Central memory CD8-positive, alpha-beta T cell (primary cell): ENCODE measurements at regions not wholly inside any gene's neighbourhood (a gene's known extent, or its start where the extent isn't known, plus 50 kb on each side); places are given as distances from the start of the nearest gene placed in this dataset.
"Not testable (repeated sequence)": the region's sequence is repeated elsewhere in the genome, so short reads cannot be mapped to it uniquely, and the experiment has no call there.

ENCODE experiments used
- ATAC-seq: fragments of 150-1000 bp; cut with Tn5 transposase; replicated peaks from 2 replicates; pipeline ENCODE4 v1.10.0; 2022; ENCODE audit warnings: mild to moderate bottlenecking, moderate FRiP score, moderate number of reproducible peaks; ENCODE audit not compliant: poor library complexity, severe bottlenecking; ENCODE audit errors: extremely low read depth
- DNase-seq, 2 donors: peaks; one replicate each; pipeline ENCODE4 v3.0.0; 2021; ENCODE audit warnings: low spot score in 2 of 2
- H3K27ac Mint-ChIP-seq: one replicate; pipeline ENCODE4 v1.8.0; 2022; ENCODE audit warnings: low read depth, mild to moderate bottlenecking, moderate library complexity, mixed read lengths
- H3K27me3 Mint-ChIP-seq: one replicate; pipeline ENCODE4 v1.8.0; 2022; ENCODE audit warnings: mixed read lengths
- H3K36me3 Mint-ChIP-seq: one replicate; pipeline ENCODE4 v1.8.0; 2022; ENCODE audit warnings: mild to moderate bottlenecking, moderate library complexity, mixed read lengths; ENCODE audit not compliant: insufficient read depth
- H3K4me1 Mint-ChIP-seq: one replicate; pipeline ENCODE4 v1.8.0; 2022; ENCODE audit warnings: mixed read lengths
- H3K4me3 Mint-ChIP-seq: one replicate; pipeline ENCODE4 v1.8.0; 2022; ENCODE audit warnings: mild to moderate bottlenecking, moderate library complexity, mixed read lengths
- H3K9me3 Mint-ChIP-seq: one replicate; pipeline ENCODE4 v1.8.0; 2022; ENCODE audit warnings: mixed read lengths

DNA sequence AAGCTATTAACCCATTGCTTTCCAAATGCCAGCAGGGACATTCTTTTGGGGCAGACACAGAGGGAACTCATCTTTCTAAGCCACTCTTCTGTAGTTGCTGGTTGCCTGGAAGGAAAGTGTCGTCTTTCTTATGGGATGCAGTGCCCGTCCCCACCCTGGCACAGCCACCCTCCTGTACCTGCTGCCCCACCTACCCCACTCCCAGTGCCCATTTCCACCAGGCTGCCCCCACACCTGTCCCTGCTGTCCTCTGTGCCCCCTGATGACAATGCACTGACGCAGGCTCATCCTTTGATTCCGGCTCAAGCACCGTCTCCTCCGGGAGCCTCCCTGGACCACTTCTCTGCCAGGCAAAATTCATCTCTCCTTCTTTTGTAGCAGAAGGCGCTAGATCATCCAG is 190.4 kb upstream of the CDH5 start:
- peaks cover 60% of the 10 kb centered on the region for H3K27me3 Mint-ChIP-seq
- no peak overlapping the region for H3K27ac Mint-ChIP-seq
- H3K4me3 Mint-ChIP-seq: no peak overlapping the region
- H3K9me3 Mint-ChIP-seq: peaks cover 4% of the 10 kb centered on the region
- H3K36me3 Mint-ChIP-seq: no peaks in the 10 kb centered on the region
- H3K4me1 Mint-ChIP-seq: no peaks in the 10 kb centered on the region
- no peak for ATAC-seq
- DNase-seq: no peak

DNA sequence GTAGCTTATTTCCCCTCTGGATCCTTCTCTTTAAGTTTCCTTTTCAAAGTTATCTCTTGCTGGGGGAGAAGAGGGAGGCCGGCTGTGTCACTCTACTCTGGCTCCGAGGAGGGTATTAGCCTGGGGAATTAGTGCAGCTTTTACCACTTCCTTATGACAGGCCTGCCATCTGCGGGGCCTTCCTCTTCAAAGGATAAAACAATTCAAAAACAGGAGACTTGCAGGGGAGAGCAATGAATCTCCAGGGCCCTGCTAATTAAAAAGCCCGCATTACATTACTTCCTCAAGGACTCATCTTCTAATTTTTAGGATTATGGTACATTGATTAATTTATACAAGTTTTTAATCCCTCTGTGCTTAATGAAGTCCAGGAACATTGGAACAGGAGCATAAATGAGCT is 190.9 kb upstream of the CDH5 start:
- no peaks in the 10 kb centered on the region for H3K36me3 Mint-ChIP-seq
- no peak overlapping the region for H3K4me3 Mint-ChIP-seq
- ATAC-seq (no peak), DNase-seq (no peak)
- peaks cover 4% of the 10 kb centered on the region for H3K9me3 Mint-ChIP-seq
- H3K27me3 Mint-ChIP-seq: peaks cover 59% of the 10 kb centered on the region
- no peaks in the 10 kb centered on the region for H3K4me1 Mint-ChIP-seq
- H3K27ac Mint-ChIP-seq: no peak overlapping the region

DNA sequence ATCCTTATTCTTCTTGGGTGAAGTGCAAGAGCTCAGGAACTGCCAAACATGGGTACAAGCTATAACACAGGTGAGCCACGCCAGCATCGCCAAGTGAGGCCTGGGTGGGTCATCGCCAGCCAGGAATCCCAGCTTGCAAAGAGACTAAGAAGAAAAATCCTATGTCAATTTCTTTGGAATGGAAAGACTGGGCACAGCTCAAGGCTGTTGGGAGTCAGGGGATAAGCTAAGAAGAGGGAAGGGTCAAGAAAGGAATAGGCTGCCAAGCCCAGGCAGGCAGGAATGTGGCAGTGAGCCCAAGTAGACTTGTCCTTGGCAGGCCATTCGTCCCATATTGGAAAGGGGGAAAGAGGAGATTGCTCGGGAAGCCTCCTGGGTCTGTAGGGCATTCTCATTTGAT is 191.4 kb upstream of the CDH5 start:
- H3K4me3 Mint-ChIP-seq: no peak overlapping the region
- H3K27me3 Mint-ChIP-seq: peaks cover 53% of the 10 kb centered on the region
- DNase-seq (no peak), ATAC-seq (no peak)
- H3K4me1 Mint-ChIP-seq: no peaks in the 10 kb centered on the region
- H3K9me3 Mint-ChIP-seq: peaks cover 1% of the 10 kb centered on the region
- H3K27ac Mint-ChIP-seq: no peak overlapping the region
- no peaks in the 10 kb centered on the region for H3K36me3 Mint-ChIP-seq

DNA sequence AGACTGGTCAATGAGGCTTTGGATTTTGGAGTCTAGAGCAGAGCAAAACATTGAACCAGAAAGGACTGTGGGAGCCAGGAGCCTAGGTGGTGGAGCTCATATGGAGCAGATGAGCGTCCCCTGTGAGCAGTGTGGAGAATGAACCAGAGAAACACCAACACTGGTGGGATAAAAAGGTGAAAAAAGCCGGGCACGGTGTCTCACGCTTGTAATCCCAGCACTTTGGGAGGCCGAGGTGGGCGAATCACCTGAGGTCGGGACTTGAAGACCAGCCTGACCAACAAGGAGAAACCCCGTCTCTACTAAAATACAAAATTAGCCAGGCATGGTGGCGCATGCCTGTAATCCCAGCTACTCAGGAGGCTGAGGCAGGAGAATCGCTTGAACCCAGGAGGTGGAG is 192.7 kb upstream of the CDH5 start:
- H3K9me3 Mint-ChIP-seq, H3K27ac Mint-ChIP-seq, DNase-seq, ATAC-seq, H3K36me3 Mint-ChIP-seq, H3K4me3 Mint-ChIP-seq, H3K4me1 Mint-ChIP-seq: not testable (repeated sequence)
- H3K27me3 Mint-ChIP-seq: peaks cover 49% of the 10 kb centered on the region

DNA sequence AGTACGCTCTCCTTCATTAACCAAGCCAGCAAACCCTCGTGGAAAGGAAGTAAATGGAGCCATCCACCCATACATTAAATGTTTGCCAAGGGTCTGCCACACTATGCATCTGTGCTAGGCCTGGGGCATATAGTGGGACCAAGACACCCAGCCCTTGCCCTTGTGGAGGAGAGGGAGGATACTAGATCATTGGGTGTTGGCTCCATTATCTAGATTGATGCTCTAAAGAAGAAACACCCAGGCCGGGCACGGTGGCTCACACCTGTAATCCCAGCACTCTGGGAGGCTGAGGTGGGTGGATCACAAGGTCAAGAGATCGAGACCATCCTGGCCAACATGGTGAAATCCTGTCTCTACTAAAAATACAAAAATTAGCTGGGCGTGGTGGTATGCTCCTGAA is 193.3 kb upstream of the CDH5 start:
- H3K27ac Mint-ChIP-seq, ATAC-seq, H3K36me3 Mint-ChIP-seq, DNase-seq, H3K4me1 Mint-ChIP-seq, H3K4me3 Mint-ChIP-seq, H3K9me3 Mint-ChIP-seq: not testable (repeated sequence)
- H3K27me3 Mint-ChIP-seq: peaks cover 49% of the 10 kb centered on the region

DNA sequence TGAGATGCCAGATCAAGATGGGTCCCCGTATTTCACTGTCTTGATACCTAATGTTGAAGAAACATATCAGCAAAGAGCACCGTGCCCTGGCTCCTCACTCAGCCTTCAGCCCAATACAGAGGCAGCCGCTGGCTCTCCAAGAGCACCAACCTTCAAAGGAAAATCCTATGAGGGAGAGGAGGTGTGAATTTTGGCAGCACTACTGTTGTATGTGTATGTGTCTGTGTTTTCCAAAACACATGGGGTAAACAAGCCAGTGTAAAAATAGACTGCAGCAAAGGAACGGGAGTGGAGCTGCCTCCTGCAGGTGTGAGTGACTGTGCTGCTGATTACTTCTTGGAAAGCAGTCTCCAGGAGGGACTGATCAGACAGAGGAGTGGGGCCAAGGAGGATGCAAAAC is 194.0 kb upstream of the CDH5 start:
- Mint-ChIP-seq H3K4me3 (no peak overlapping the region), H3K27ac (no peak overlapping the region), H3K36me3 (no peaks in the 10 kb centered on the region), H3K27me3 (peaks cover 49% of the 10 kb centered on the region), H3K4me1 (no peaks in the 10 kb centered on the region), H3K9me3 (no peaks in the 10 kb centered on the region)
- no peak for DNase-seq
- ATAC-seq: no peak

DNA sequence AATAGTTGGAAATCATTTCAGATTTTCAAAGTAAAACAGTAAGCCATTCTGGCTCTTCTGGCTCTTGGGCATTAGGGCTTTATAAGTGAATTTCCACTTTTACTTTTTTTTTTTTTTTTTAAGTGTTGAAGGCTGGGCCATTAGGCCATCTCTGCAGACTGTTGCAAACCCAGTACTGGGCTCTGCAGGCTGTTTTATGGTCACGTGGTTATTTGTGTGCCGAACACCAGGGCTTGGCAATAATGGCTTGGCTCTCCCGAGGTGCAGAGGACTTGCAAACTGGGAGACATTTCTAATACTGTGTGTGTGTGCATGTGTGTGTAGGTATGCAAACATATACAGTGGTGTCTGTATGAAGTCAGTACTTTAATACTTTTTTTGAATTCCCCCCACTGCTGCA is 194.9 kb upstream of the CDH5 start:
- Mint-ChIP-seq H3K4me3 (no peak overlapping the region), H3K4me1 (no peaks in the 10 kb centered on the region), H3K9me3 (no peaks in the 10 kb centered on the region), H3K27ac (no peak overlapping the region), H3K27me3 (peaks cover 48% of the 10 kb centered on the region), H3K36me3 (no peaks in the 10 kb centered on the region)
- DNase-seq (no peak), ATAC-seq (no peak)

DNA sequence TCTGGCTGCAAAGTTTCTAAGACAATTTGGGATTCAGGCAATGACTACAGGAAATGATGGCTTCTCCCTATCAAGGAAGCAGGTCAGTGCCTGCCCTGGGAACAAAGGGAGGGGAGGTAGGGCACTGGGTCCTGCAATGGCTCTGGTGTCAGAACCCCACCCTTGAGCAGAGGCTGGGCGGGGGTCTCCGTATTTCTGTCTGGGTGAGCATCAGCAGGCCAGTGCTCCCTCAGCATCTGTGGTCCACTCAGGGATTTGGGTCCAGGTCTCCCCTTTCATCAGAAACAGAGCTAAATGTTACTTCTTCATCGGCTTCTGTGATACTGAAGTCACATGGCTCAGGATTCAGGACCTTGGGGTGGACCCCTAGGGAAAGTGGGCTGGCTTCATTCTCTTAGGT is 195.5 kb upstream of the CDH5 start:
- Mint-ChIP-seq H3K4me3 (no peak overlapping the region), H3K4me1 (no peaks in the 10 kb centered on the region), H3K27me3 (peaks cover 42% of the 10 kb centered on the region), H3K36me3 (no peaks in the 10 kb centered on the region), H3K9me3 (no peaks in the 10 kb centered on the region), H3K27ac (no peak overlapping the region)
- DNase-seq: no peak
- no peak for ATAC-seq

DNA sequence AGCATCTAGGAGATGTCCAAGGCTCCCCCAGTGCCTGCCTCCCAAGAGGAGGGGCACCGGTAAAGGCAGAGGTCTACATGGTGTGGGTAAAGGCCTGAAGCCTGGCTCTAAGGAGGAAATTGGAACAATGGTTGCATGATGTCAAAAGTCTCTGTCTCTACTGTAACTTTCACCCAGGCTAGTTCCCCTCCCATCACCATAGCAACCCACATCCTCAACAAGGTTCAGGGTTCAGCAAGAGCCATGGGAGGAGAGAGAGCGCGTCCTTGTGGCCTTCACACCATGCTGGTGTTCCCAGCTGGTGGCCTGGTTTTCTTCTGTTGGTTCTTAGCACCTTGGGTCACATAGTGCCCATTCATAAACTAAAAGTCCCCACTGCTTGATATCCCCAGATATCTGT is 196.7 kb upstream of the CDH5 start:
- ATAC-seq (no peak), DNase-seq (no peak)
- Mint-ChIP-seq H3K4me3 (no peak overlapping the region), H3K9me3 (no peaks in the 10 kb centered on the region), H3K27me3 (peaks cover 43% of the 10 kb centered on the region), H3K36me3 (no peaks in the 10 kb centered on the region), H3K4me1 (no peaks in the 10 kb centered on the region), H3K27ac (no peak overlapping the region)

DNA sequence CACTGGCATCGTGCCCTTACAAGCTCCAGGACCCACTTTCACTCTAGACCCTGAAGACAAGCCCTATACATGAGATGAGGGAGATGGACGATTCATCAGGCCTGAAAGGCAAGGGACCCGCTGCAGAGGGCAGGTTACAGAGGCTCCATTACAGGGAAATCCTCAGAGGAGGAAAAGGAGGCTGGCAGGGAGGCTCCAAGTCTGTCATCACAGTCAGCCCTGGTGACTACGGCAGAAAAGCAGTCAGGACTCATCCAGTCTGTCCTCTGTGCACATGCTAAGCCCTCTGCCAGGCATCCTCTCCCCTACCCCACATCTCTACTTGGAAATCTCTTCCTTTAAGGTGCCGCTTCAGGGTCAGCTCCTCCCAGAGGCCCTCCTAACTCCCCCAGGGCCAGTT is 197.7 kb upstream of the CDH5 start:
- ATAC-seq (no peak), DNase-seq (no peak)
- Mint-ChIP-seq H3K9me3 (no peaks in the 10 kb centered on the region), H3K27me3 (peaks cover 38% of the 10 kb centered on the region), H3K27ac (no peak overlapping the region), H3K4me3 (no peak overlapping the region), H3K36me3 (no peaks in the 10 kb centered on the region), H3K4me1 (no peaks in the 10 kb centered on the region)

DNA sequence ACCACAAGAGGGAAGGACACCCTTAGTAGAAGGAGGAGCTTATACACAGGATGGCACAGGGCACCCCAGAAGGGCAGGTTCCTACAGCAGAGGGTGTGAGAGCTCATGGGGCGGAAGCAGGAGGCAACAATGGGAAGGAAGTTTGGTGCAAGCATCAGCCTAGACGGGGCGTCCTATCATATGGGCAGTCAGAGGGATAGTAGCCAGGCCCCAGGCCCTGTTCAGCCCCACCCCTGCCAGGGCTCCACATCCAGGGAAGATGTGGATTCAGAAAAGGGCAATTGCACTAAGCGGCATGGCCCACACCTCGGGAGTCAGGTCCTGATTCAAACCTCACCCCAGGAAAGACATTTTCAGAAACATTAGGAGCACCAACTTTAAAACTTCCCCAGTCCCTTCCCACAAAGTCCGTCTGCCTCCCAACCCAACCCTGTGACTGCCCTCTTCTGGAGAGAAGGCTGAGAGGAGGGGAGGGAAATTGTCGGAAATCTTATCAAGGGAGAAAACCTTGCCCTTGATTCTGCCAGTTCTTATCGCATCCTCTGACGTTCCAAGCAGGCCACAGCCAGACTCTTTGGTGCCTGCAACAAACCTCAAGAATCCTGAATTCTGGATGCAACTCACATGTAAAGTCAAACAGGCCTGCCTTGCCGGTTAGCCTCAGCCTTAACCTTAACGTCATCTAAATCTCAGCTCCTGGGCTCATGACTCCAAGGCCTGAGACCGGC is 198.8 kb upstream of the CDH5 start:
- DNase-seq: no peak
- Mint-ChIP-seq H3K27me3 (peaks cover 29% of the 10 kb centered on the region), H3K27ac (no peak overlapping the region), H3K4me3 (no peak overlapping the region), H3K4me1 (no peaks in the 10 kb centered on the region), H3K9me3 (no peaks in the 10 kb centered on the region), H3K36me3 (no peaks in the 10 kb centered on the region)
- ATAC-seq: no peak

DNA sequence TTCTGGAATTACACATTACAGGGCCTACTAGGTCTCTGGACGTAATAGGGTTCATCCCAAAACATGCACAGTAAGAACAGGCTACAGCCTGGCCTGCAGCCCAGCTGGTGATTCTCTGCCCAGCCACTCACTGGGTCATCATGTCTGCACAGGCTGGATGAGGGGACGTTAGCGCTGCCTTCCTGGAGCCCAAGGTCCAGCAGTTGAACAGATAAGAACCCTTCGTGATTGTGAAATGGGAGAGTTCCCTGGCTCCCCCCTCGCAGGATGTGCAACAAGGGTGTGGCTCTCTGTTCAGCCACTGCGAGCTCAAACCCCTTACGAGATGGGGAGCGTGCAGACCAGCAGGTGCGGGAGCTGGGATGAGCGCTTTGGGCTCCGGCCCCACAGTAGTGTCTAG is 200.0 kb upstream of the CDH5 start:
- no peaks in the 10 kb centered on the region for H3K4me1 Mint-ChIP-seq
- H3K36me3 Mint-ChIP-seq: no peaks in the 10 kb centered on the region
- H3K4me3 Mint-ChIP-seq: no peak overlapping the region
- no peak overlapping the region for H3K27ac Mint-ChIP-seq
- H3K9me3 Mint-ChIP-seq: no peaks in the 10 kb centered on the region
- DNase-seq (no peak), ATAC-seq (no peak)
- peaks cover 21% of the 10 kb centered on the region for H3K27me3 Mint-ChIP-seq

DNA sequence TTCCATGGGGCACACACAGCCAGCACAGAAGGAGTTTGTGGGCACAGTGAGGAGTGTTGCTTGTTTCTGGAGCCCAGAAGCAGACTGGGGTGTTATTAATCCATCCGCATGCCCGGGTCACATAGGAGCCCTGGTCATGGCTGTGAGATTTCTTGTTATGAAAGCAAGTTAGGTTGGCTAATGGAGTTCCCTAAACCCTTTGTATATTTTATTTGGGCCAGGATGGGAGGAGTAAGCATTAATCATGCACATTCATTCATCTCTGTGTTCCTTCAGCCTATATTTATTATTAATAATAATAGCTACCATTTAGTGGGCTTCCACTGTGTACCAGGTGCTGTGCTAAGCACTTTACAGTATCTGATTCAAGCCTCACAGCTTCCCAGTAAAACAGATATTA is 200.6 kb upstream of the CDH5 start:
- Mint-ChIP-seq H3K4me1 (no peaks in the 10 kb centered on the region), H3K27ac (no peak overlapping the region), H3K4me3 (no peak overlapping the region), H3K9me3 (no peaks in the 10 kb centered on the region), H3K27me3 (peaks cover 21% of the 10 kb centered on the region), H3K36me3 (no peaks in the 10 kb centered on the region)
- no peak for ATAC-seq
- DNase-seq: no peak
